WTC11 (cell line): ENCODE measurements at regions not wholly inside any gene's neighbourhood (a gene's known extent, or its start where the extent isn't known, plus 50 kb on each side); places are given as distances from the start of the nearest gene placed in this dataset.

ENCODE experiments used
- ATAC-seq: fragments of 200-7000 bp; cut with Tn5 transposase; 2 replicates; pipeline ENCODE4 v1.10.0; 2021; ENCODE audit warnings: mild to moderate bottlenecking, moderate library complexity
- CTCF ChIA-PET: fragments of 300-600 bp; sonication (Branson Sonifier 250); formaldehyde crosslinking; loops from one replicate; lab custom pipeline; 2021; ENCODE audit warnings: antibody characterized with exemption; lab: Charles Lee
- POLR2A ChIA-PET: fragments of 350-600 bp; sonication (Branson Sonifier 250); formaldehyde crosslinking; loops from one replicate; lab custom pipeline; 2021; ENCODE audit warnings: antibody characterized with exemption; lab: Charles Lee
- DNase-seq: peaks from one replicate; pipeline ENCODE4 v3.0.0; 2021; ENCODE audit warnings: low spot score
- H3K27ac Mint-ChIP-seq: 2 replicates; pipeline ENCODE4 v1.8.0; 2021; ENCODE audit warnings: mixed read lengths
- H3K27me3 Mint-ChIP-seq: 2 replicates; pipeline ENCODE4 v1.8.0; 2021; ENCODE audit warnings: low read depth, mild to moderate bottlenecking, moderate library complexity, mixed read lengths
- H3K36me3 Mint-ChIP-seq: 2 replicates; pipeline ENCODE4 v1.8.0; 2021; ENCODE audit warnings: mixed read lengths
- H3K4me1 Mint-ChIP-seq: 2 replicates; pipeline ENCODE4 v1.8.0; 2022; ENCODE audit warnings: mixed read lengths
- H3K4me3 Mint-ChIP-seq: 2 replicates; pipeline ENCODE4 v1.8.0; 2021; ENCODE audit warnings: mild to moderate bottlenecking, moderate library complexity, mixed read lengths
- H3K9me3 Mint-ChIP-seq: 2 replicates; pipeline ENCODE4 v1.8.0; 2021; ENCODE audit warnings: mixed read lengths
- CBFB ChIP-seq: sonication (generic); formaldehyde crosslinking; IDR thresholded peaks from 2 replicates; pipeline ENCODE4 v1.8.1; 2022; ENCODE audit warnings: mild to moderate bottlenecking, low read depth, missing genetic modification reagents
- FOXJ3 ChIP-seq: sonication (generic); formaldehyde crosslinking; IDR thresholded peaks from 2 replicates; pipeline ENCODE4 v1.9.0; 2021; ENCODE audit warnings: missing genetic modification reagents, mild to moderate bottlenecking, borderline replicate concordance
- KAT7 ChIP-seq: sonication (generic); formaldehyde crosslinking; IDR thresholded peaks from 2 replicates; pipeline ENCODE4 v1.8.1; 2023; ENCODE audit warnings: missing genetic modification reagents, mild to moderate bottlenecking, borderline replicate concordance
- MXD4 ChIP-seq: fragments of 250-450 bp; sonication (Bioruptor Pico); IDR thresholded peaks from 2 replicates; pipeline ENCODE4 v1.8.0; 2021; ENCODE audit warnings: mild to moderate bottlenecking, moderate library complexity, borderline replicate concordance
- OVOL2 ChIP-seq: fragments of 250-450 bp; sonication (Bioruptor Pico); IDR thresholded peaks from 2 replicates; pipeline ENCODE4 v1.9.0; 2021; ENCODE audit warnings: mild to moderate bottlenecking, borderline replicate concordance
- SMAD3 ChIP-seq: sonication (generic); formaldehyde crosslinking; IDR thresholded peaks from 2 replicates; pipeline ENCODE4 v1.8.0; 2022; ENCODE audit warnings: missing genetic modification reagents, mild to moderate bottlenecking, borderline replicate concordance
- TEAD1 ChIP-seq: sonication (generic); formaldehyde crosslinking; IDR thresholded peaks from 2 replicates; pipeline ENCODE4 v1.8.0; 2022; ENCODE audit warnings: mild to moderate bottlenecking, missing genetic modification reagents
- ZBTB21 ChIP-seq: sonication (generic); formaldehyde crosslinking; IDR thresholded peaks from 2 replicates; pipeline ENCODE4 v1.8.1; 2023; ENCODE audit warnings: mild to moderate bottlenecking, missing genetic modification reagents, borderline replicate concordance
- ZNF416 ChIP-seq: fragments of 250-450 bp; sonication (Bioruptor Pico); IDR thresholded peaks from 2 replicates; pipeline ENCODE4 v1.9.0; 2021; ENCODE audit warnings: mild to moderate bottlenecking, inconsistent platforms
- TF ChIP-seq, protein P1 (sequence below): sonication (generic); formaldehyde crosslinking; IDR thresholded peaks from 2 replicates; pipeline ENCODE4 v1.8.1; 2023; ENCODE audit warnings: mild to moderate bottlenecking, missing genetic modification reagents
- TF ChIP-seq, protein P2 (sequence below): fragments of 250-450 bp; sonication (Bioruptor Pico); IDR thresholded peaks from 2 replicates; pipeline ENCODE4 v1.9.0; 2021; ENCODE audit warnings: moderate library complexity, mild to moderate bottlenecking, inconsistent platforms, borderline replicate concordance
- TF ChIP-seq, protein P3 (sequence below): fragments of 250-450 bp; sonication (Bioruptor Pico); conservative IDR thresholded peaks from 2 replicates; pipeline ENCODE4 v1.9.0; 2021; ENCODE audit warnings: mild to moderate bottlenecking
- TF ChIP-seq, protein P4 (sequence below): sonication (generic); formaldehyde crosslinking; IDR thresholded peaks from 2 replicates; pipeline ENCODE4 v1.8.1; 2022; ENCODE audit warnings: low read depth, mild to moderate bottlenecking, moderate library complexity, missing genetic modification reagents, borderline replicate concordance
- TF ChIP-seq, protein P5 (sequence below): sonication (generic); formaldehyde crosslinking; IDR thresholded peaks from 2 replicates; pipeline ENCODE4 v1.8.1; 2023; ENCODE audit warnings: mild to moderate bottlenecking, moderate library complexity, missing genetic modification reagents
- TF ChIP-seq, protein P6 (sequence below): sonication (generic); formaldehyde crosslinking; IDR thresholded peaks from 2 replicates; pipeline ENCODE4 v1.8.0; 2023; ENCODE audit warnings: missing genetic modification reagents
- TF ChIP-seq, protein P7 (sequence below): sonication (generic); formaldehyde crosslinking; IDR thresholded peaks from 2 replicates; pipeline ENCODE4 v1.8.0; 2022; ENCODE audit warnings: mild to moderate bottlenecking, missing genetic modification reagents
- TF ChIP-seq, protein P8 (sequence below): sonication (generic); formaldehyde crosslinking; IDR thresholded peaks from 2 replicates; pipeline ENCODE4 v1.8.1; 2022; ENCODE audit warnings: missing genetic modification reagents, borderline replicate concordance

DNA sequence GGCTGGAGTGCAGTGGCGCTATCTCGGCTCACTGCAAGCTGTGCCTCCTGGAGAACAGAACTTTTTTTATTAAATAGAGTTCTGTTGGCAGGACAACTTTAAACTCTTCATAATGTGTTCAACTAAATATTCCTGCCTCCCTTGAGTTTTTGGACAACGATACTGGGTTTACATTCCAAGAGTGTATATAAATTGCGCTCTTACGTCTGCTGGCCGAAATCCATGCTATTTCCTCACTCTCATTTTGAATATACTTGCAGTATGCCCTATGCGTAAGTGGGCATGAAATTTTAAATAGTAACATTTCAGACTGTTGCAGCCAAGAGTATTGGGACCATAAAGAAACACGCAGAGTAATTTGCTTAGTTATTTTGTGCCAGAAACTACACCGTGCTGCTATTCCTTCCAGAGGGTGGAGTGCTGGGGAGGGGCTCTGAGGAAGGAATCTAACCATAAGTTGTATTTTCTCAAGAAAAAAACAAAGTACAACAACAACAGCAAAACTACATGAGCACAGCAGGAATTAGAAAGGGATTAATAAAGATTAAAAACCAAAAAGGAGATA, 480.0 kb downstream of the NLGN4X start (continued):
- TF ChIP-seq, protein P1, sequence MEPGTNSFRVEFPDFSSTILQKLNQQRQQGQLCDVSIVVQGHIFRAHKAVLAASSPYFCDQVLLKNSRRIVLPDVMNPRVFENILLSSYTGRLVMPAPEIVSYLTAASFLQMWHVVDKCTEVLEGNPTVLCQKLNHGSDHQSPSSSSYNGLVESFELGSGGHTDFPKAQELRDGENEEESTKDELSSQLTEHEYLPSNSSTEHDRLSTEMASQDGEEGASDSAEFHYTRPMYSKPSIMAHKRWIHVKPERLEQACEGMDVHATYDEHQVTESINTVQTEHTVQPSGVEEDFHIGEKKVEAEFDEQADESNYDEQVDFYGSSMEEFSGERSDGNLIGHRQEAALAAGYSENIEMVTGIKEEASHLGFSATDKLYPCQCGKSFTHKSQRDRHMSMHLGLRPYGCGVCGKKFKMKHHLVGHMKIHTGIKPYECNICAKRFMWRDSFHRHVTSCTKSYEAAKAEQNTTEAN = no peak

DNA sequence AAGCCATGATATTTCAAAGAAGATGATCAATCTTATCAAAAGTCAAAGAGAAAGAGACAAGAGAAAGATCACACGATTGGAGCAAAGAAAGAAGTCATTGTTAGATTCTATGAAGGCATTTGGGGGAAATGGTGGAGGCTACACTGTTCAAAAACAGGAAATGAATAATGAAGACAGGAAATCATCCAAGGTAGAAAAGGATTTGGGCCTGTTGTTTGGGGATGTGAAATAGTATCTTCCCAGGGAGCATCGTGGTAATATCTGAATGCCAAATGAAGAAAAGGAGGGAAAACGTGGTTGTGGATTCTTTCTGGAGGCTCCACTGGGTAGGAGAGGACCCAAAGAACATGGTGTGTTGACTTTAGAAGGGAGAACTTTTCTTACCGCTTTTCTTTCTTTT, 482.4 kb downstream of the NLGN4X start:
- Mint-ChIP-seq H3K4me3 (no peak overlapping the region), H3K4me1 (no peaks in the 10 kb centered on the region), H3K27ac (no peak overlapping the region), H3K9me3 (no peaks in the 10 kb centered on the region), H3K36me3 (no peaks in the 10 kb centered on the region), H3K27me3 (no peaks in the 10 kb centered on the region)
- POLR2A ChIA-PET = no interaction called here
- no peak for DNase-seq
- CTCF ChIA-PET = no interaction called here
- TF ChIP-seq, protein P2, sequence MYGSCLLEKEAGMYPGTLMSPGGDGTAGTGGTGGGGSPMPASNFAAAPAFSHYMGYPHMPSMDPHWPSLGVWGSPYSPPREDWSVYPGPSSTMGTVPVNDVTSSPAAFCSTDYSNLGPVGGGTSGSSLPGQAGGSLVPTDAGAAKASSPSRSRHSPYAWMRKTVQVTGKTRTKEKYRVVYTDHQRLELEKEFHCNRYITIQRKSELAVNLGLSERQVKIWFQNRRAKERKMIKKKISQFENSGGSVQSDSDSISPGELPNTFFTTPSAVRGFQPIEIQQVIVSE (CRISPR knock-in tag) = no peak
- TF ChIP-seq ZBTB21 = no peak
- TF ChIP-seq SMAD3 = no peak
- TF ChIP-seq MXD4 (CRISPR knock-in tag) = no peak
- TF ChIP-seq, protein P3, sequence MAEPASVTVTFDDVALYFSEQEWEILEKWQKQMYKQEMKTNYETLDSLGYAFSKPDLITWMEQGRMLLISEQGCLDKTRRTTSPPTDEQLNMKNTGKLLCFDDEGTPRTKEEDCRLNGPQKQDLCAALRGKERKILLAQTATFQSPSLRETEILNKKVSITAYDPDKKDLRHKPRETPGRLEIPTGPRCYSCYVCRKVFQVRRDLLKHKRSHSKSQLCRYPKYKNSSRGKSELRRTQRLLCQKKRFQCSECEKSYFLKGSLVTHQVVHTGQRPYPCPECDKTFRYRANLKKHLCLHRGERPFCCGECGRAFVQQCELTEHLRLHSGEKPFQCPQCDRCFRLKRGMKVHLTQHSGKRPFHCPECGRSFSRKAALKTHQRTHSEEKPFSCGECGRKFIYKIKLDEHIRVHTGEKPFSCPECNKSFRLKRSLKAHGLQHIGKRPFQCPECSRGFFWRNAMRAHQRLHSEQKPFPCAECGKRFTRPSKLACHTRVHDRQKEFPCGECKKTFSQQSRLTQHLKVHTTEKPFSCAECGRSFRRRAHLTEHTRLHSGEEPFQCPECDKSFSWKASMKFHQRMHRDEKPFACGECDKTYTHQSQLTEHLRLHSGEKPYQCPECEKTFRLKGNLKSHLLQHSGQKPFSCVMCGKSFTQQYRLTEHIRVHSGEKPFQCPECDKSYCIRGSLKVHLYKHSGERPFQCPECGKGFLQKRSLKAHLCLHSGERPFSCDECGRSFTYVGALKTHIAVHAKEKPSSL = no peak
- TF ChIP-seq, protein P4, sequence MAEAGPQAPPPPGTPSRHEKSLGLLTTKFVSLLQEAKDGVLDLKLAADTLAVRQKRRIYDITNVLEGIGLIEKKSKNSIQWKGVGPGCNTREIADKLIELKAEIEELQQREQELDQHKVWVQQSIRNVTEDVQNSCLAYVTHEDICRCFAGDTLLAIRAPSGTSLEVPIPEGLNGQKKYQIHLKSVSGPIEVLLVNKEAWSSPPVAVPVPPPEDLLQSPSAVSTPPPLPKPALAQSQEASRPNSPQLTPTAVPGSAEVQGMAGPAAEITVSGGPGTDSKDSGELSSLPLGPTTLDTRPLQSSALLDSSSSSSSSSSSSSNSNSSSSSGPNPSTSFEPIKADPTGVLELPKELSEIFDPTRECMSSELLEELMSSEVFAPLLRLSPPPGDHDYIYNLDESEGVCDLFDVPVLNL (CRISPR knock-in tag) = no peak
- TF ChIP-seq KAT7 = no peak
- TF ChIP-seq CBFB (CRISPR knock-in tag) = no peak
- TF ChIP-seq, protein P5, sequence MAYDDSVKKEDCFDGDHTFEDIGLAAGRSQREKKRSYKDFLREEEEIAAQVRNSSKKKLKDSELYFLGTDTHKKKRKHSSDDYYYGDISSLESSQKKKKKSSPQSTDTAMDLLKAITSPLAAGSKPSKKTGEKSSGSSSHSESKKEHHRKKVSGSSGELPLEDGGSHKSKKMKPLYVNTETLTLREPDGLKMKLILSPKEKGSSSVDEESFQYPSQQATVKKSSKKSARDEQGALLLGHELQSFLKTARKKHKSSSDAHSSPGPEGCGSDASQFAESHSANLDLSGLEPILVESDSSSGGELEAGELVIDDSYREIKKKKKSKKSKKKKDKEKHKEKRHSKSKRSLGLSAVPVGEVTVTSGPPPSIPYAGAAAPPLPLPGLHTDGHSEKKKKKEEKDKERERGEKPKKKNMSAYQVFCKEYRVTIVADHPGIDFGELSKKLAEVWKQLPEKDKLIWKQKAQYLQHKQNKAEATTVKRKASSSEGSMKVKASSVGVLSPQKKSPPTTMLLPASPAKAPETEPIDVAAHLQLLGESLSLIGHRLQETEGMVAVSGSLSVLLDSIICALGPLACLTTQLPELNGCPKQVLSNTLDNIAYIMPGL (CRISPR knock-in tag) = no peak
- TF ChIP-seq ZNF416 (CRISPR knock-in tag) = no peak
- TF ChIP-seq FOXJ3 (CRISPR knock-in tag) = no peak
- TF ChIP-seq, protein P6, sequence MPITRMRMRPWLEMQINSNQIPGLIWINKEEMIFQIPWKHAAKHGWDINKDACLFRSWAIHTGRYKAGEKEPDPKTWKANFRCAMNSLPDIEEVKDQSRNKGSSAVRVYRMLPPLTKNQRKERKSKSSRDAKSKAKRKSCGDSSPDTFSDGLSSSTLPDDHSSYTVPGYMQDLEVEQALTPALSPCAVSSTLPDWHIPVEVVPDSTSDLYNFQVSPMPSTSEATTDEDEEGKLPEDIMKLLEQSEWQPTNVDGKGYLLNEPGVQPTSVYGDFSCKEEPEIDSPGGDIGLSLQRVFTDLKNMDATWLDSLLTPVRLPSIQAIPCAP (CRISPR knock-in tag) = no peak
- TF ChIP-seq, protein P7, sequence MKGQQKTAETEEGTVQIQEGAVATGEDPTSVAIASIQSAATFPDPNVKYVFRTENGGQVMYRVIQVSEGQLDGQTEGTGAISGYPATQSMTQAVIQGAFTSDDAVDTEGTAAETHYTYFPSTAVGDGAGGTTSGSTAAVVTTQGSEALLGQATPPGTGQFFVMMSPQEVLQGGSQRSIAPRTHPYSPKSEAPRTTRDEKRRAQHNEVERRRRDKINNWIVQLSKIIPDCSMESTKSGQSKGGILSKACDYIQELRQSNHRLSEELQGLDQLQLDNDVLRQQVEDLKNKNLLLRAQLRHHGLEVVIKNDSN (CRISPR knock-in tag) = no peak
- TF ChIP-seq OVOL2 = no peak
- TF ChIP-seq TEAD1 (CRISPR knock-in tag) = no peak
- TF ChIP-seq, protein P8, sequence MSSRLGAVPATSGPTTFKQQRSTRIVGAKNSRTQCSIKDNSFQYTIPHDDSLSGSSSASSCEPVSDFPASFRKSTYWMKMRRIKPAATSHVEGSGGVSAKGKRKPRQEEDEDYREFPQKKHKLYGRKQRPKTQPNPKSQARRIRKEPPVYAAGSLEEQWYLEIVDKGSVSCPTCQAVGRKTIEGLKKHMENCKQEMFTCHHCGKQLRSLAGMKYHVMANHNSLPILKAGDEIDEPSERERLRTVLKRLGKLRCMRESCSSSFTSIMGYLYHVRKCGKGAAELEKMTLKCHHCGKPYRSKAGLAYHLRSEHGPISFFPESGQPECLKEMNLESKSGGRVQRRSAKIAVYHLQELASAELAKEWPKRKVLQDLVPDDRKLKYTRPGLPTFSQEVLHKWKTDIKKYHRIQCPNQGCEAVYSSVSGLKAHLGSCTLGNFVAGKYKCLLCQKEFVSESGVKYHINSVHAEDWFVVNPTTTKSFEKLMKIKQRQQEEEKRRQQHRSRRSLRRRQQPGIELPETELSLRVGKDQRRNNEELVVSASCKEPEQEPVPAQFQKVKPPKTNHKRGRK = no peak
- ATAC-seq = no peak
